GM12864 (cell line): ENCODE measurements at regions not wholly inside any gene's neighbourhood (a gene's known extent, or its start where the extent isn't known, plus 50 kb on each side); places are given as distances from the start of the nearest gene placed in this dataset.

Source experiments
- DNase-seq: peaks from one replicate; pipeline ENCODE4 v3.0.0-alpha.2; 2011; ENCODE audit warnings: low read depth
- H3K4me3 ChIP-seq: 2 replicates; pipeline ENCODE4 v1.5.1; 2011; ENCODE audit warnings: mild to moderate bottlenecking, low read depth, low read length, control low read depth
- TF ChIP-seq, protein P1 (sequence below): IDR thresholded peaks from 2 replicates; pipeline ENCODE4 v1.5.1; 2011; ENCODE audit warnings: low read depth, mild to moderate bottlenecking, moderate library complexity, low read length, control low read depth, inconsistent platforms; ENCODE audit errors: missing control alignments

DNA sequence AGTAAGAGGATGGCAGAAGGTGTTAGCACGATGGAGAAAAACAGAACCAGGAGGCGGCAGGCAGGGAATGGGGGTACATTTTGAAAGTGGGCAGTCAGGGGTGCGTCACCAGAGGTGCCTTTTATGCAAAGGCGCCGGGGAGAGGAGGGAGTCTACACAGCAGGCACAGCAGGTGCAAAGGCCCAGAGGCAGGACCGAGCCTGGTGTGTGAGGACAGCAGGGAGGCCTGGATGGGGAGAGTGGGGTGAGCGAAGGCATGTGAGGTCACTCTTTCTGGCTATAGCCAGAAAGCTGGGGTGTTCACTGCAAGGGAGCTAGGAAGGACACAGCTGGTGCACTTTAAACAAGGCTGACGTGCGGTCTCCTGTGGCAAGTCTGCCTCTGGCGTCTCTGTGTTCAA lies 65.0 kb downstream of the NCOR2 start:
- TF ChIP-seq, protein P1, sequence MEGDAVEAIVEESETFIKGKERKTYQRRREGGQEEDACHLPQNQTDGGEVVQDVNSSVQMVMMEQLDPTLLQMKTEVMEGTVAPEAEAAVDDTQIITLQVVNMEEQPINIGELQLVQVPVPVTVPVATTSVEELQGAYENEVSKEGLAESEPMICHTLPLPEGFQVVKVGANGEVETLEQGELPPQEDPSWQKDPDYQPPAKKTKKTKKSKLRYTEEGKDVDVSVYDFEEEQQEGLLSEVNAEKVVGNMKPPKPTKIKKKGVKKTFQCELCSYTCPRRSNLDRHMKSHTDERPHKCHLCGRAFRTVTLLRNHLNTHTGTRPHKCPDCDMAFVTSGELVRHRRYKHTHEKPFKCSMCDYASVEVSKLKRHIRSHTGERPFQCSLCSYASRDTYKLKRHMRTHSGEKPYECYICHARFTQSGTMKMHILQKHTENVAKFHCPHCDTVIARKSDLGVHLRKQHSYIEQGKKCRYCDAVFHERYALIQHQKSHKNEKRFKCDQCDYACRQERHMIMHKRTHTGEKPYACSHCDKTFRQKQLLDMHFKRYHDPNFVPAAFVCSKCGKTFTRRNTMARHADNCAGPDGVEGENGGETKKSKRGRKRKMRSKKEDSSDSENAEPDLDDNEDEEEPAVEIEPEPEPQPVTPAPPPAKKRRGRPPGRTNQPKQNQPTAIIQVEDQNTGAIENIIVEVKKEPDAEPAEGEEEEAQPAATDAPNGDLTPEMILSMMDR, result no peak
- no peak for DNase-seq
- no peak overlapping the region for H3K4me3 ChIP-seq

GRCh38 chr12:124501827-124502226 lies 65.6 kb downstream of the NCOR2 start:
- H3K4me3 ChIP-seq, result no peak overlapping the region
- DNase-seq, result no peak
- TF ChIP-seq, protein P1, result no peak

GRCh38 chr12:124501112-124501561 lies 66.3 kb downstream of the NCOR2 start:
- no peak overlapping the region for H3K4me3 ChIP-seq
- DNase-seq, result no peak
- TF ChIP-seq, protein P1, result no peak

DNA sequence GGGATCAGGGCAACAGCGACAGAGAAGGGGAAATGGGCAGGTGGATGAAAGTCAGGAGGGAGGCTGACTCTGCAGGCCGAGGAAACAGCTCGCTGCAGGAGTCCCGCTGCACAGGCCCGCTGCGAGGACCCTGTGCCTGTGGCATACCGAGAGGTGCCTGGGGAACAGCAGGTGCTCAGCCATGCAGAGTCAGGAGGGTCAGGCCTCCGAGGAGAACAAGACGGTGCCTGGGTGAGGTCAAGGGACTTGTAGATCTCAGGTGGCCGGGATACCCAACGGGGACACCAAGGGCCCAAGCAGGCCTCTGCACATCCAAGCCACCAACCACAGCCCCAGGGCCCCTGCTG lies 67.5 kb downstream of the NCOR2 start:
- DNase-seq, result no peak
- no peak overlapping the region for H3K4me3 ChIP-seq
- TF ChIP-seq, protein P1, result no peak

DNA sequence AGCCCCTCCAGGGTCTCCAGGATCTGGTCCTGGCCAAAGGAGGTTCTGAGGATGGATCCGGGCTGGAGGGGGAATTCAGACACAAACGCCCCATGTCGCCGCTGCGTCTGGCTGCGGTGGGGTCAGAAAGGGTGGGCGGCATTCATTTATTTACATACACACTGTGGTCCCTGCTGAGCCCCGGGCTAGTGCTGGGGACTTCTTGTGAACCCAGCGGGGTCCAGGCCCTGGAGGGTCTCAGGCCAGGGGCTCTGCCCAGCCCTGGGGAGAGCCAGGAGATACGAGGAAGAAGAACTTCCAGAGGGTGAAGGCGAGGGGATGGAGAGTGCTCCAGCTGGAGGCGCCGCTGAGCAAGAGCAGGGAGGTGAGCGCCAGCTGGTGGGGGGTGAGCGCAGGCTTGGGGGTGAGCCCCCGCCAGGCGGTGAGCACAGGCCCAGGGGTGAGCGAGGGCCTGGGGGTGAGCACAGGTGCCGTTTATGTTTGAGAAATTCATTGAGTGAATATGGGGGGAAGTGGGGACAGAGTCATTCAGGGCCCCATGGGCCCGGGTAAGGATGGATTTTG lies 68.1 kb downstream of the NCOR2 start:
- H3K4me3 ChIP-seq, result no peak overlapping the region
- TF ChIP-seq, protein P1, result peak; percentile 15
- DNase-seq, result no peak

GRCh38 chr12:124498275-124499189 lies 68.9 kb downstream of the NCOR2 start:
- no peak for DNase-seq
- H3K4me3 ChIP-seq, result no peak overlapping the region
- TF ChIP-seq, protein P1, result no peak
